Activated naive CD4-positive, alpha-beta T cell treated with anti-CD3 and anti-CD28 coated beads, Interleukin-2, amount 50 U/mL, for 72 hours (primary cell): ENCODE measurements at regions not wholly inside any gene's neighbourhood (a gene's known extent, or its start where the extent isn't known, plus 50 kb on each side); places are given as distances from the start of the nearest gene placed in this dataset.
"Not testable (repeated sequence)": the region's sequence is repeated elsewhere in the genome, so short reads cannot be mapped to it uniquely, and the experiment has no call there.

Experiments used
- ATAC-seq, 2 donors: fragments of 150-1000 bp; cut with Tn5 transposase; 2 replicates each; pipeline ENCODE4 v1.10.0; 2021; ENCODE audit warnings: mild to moderate bottlenecking in 2 of 2, moderate library complexity in 2 of 2
- DNase-seq, 2 donors: peaks; one replicate each; pipeline ENCODE4 v3.0.0; 2021 to 2022; ENCODE audit warnings: low spot score in 2 of 2
- H3K27ac Mint-ChIP-seq, 2 donors: one replicate each; pipeline ENCODE4 v1.8.0; 2022; ENCODE audit warnings: mild to moderate bottlenecking in 2 of 2, mixed read lengths in 2 of 2
- H3K36me3 Mint-ChIP-seq, 2 donors: one replicate each; pipeline ENCODE4 v1.8.0; 2022; ENCODE audit warnings: mixed read lengths in 2 of 2
- H3K9me3 Mint-ChIP-seq, 2 donors: one replicate each; pipeline ENCODE4 v1.8.0; 2022; ENCODE audit warnings: mixed read lengths in 2 of 2

- Mint-ChIP-seq H3K36me3 (no peaks in the 10 kb centered on the region), H3K27ac (no peak overlapping the region), H3K9me3 (no peaks in the 10 kb centered on the region)
- ATAC-seq (no peak), DNase-seq (no peak)
Observed at GRCh38 chr12:91276509-91276908, 93.9 kb upstream of the DCN start.

DNA sequence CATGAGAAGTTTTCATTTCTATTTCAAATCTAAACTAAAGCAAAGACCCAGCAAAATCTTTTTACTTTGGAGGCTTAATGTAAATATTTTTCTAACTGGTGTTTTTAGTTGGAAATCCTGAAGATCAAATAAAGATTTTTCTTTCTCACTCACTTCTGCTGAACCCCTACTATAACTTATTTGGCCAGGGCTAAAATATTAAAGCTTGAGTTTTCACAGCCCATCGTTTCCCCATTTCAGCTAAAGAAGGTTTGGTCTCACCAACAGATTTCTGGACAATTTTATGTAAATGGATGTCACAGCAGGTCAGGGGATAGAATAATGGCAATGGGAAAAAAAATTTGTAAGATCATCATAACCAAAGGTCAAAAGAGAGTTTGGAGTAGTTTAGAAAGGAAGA, 92.7 kb upstream of the DCN start:
- no peaks in the 10 kb centered on the region for H3K36me3 Mint-ChIP-seq
- no peak for DNase-seq
- no peaks in the 10 kb centered on the region for H3K9me3 Mint-ChIP-seq
- ATAC-seq: no peak
- no peak overlapping the region for H3K27ac Mint-ChIP-seq

- Mint-ChIP-seq H3K36me3 (no peaks in the 10 kb centered on the region), H3K27ac (no peak overlapping the region), H3K9me3 (no peaks in the 10 kb centered on the region)
- ATAC-seq (no peak), DNase-seq (no peak)
Observed at GRCh38 chr12:91274916-91275315, 92.3 kb upstream of the DCN start.

- DNase-seq (no peak), ATAC-seq (no peak)
- no peaks in the 10 kb centered on the region for H3K9me3 Mint-ChIP-seq
- H3K36me3 Mint-ChIP-seq: no peaks in the 10 kb centered on the region
- no peak overlapping the region for H3K27ac Mint-ChIP-seq
Observed at GRCh38 chr12:91273560-91273959, 90.9 kb upstream of the DCN start.

DNA sequence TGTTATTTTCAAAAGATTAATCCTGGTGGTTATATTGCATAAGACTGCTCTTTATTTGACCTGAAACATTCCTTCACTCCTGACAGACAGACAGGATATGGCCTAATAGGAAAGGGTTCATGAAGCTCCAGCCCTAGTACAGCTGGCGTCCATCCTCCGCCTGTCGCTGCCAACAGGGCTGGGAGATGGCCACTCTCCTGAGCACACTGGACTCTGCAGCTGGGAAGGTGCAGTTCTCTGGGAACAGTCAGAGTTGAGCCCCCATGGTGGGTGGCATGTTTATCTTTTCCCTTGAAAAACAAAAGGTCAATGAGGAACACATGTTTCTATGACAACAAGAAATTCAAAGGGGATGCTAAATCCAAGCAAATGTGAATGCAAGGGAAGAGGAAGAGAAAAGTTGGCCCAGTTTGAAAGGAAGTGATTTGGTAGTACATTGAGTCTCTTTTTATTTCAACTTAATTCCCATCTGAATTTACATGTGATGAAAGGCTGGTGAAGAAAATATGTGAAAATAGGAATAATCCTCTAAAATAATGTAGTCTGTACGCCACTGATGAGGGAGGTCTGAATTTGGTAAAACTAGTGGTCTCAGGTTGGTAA, 89.9 kb upstream of the DCN start:
- H3K27ac Mint-ChIP-seq: peak overlapping the region in 1 of 2 donors; percentile 10
- no peak for ATAC-seq
- DNase-seq: no peak
- no peaks in the 10 kb centered on the region for H3K9me3 Mint-ChIP-seq
- H3K36me3 Mint-ChIP-seq: no peaks in the 10 kb centered on the region

DNA sequence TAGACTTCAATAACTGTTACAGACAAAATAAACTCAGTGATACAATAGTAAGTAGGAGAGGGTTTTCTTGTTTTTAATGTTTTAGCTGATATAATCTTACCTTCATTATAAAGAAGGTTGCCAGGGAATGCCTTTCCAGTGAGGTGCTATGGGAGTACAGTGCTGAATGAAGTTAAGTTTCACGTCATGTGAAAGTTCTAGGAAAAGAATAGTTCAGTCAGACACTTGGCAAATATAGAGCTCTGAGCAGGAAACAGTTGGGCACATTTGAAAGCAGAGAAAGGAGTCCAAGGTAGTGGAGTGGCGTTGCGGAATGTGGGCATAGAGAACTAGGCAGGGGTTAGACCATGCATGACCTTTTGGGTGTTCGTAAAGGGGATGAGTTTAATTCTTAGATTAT, 88.6 kb upstream of the DCN start:
- Mint-ChIP-seq H3K27ac (no peak overlapping the region), H3K36me3 (no peaks in the 10 kb centered on the region), H3K9me3 (no peaks in the 10 kb centered on the region)
- DNase-seq (no peak), ATAC-seq (no peak)

- ATAC-seq (no peak), DNase-seq (no peak)
- Mint-ChIP-seq H3K36me3 (no peaks in the 10 kb centered on the region), H3K27ac (no peak overlapping the region), H3K9me3 (no peaks in the 10 kb centered on the region)
Observed at GRCh38 chr12:91267039-91267438, 84.4 kb upstream of the DCN start.

DNA sequence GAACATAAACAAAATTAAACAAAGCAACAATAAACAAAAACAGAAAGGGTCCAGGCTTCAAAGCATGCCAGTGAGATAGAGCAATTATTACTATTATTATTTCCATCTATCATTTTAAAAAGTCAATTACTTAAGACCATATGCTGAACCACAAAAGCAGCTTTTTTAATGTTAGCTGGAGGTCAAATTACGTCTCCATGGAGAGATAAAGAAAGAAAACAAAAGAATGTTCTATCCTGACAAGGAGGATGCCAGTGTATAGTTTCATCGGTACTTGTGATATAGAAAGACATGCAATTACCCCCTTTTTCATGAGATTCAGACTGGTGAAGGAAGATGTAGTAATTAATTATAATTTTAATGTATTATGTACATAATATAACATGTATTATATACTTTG, 81.6 kb upstream of the DCN start:
- no peak for DNase-seq
- Mint-ChIP-seq H3K36me3 (no peaks in the 10 kb centered on the region), H3K9me3 (no peaks in the 10 kb centered on the region), H3K27ac (no peak overlapping the region)
- ATAC-seq: no peak

- ATAC-seq: no peak
- DNase-seq: no peak
- no peak overlapping the region for H3K27ac Mint-ChIP-seq
- no peaks in the 10 kb centered on the region for H3K9me3 Mint-ChIP-seq
- no peaks in the 10 kb centered on the region for H3K36me3 Mint-ChIP-seq
Observed at GRCh38 chr12:91261820-91262676, 79.4 kb upstream of the DCN start.

GRCh38 chr12:91256411-91256810, 73.8 kb upstream of the DCN start:
- no peak for DNase-seq
- Mint-ChIP-seq H3K27ac (no peak overlapping the region), H3K36me3 (no peaks in the 10 kb centered on the region), H3K9me3 (no peaks in the 10 kb centered on the region)
- no peak for ATAC-seq

DNA sequence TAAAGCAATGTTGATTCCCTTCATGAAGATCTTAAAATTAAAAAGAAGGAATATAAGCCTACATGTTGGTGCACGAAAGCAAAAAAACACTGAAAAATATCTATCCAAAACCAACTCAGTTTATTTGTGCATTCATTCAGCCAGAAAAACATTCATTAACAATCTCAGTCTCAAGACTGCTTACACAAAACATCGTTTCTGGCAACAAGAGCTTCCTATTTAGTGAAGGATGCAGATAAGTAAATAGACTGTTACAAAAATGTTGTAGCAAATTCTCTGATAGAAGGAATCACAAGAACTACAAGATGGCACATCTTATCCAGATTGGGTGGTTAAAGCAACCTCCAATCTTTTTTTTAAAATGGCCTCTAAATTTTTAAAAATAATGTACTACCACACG, 69.7 kb upstream of the DCN start:
- ATAC-seq: no peak
- Mint-ChIP-seq H3K27ac (no peak overlapping the region), H3K36me3 (no peaks in the 10 kb centered on the region), H3K9me3 (no peaks in the 10 kb centered on the region)
- no peak for DNase-seq

GRCh38 chr12:91250273-91250665, 67.7 kb upstream of the DCN start:
- Mint-ChIP-seq H3K9me3 (no peaks in the 10 kb centered on the region), H3K36me3 (no peaks in the 10 kb centered on the region), H3K27ac (no peak overlapping the region)
- no peak for ATAC-seq
- DNase-seq: no peak

DNA sequence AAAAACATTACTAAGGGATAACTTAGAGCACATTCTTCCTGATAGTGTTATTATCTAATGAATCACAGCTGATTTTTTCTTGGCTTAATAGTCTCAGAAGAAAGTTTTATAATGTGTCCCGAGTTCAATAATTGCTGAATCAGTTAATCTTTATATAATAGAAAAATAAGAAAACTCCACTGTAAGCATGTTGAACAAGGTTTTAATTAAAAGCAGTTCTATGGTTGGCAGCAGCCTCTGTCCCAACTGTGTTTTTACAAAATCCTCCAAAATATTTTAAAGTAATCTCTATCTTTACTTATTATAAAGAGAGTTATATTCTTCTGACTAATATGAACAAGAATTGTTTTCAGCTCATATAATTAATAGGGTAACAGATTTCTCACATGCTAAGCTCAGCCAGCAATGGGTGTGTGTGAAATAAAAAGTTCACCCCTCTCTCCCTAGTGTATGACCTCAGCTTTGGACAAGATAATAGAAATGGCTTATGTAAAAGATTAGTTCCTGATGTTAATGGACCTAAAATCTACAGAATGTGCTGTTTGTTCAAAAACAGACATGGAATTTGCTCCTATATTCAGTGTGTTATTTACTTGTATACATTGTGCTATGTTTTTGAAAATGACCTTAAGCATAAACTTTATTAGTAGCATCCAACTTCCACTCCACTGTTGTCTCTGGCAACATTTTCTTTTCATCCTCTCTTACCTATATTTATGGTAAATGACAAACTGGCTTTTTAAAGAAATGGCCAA, 67.1 kb upstream of the DCN start:
- ATAC-seq (no peak), DNase-seq (no peak)
- Mint-ChIP-seq H3K36me3 (no peaks in the 10 kb centered on the region), H3K27ac (no peak overlapping the region), H3K9me3 (no peaks in the 10 kb centered on the region)

DNA sequence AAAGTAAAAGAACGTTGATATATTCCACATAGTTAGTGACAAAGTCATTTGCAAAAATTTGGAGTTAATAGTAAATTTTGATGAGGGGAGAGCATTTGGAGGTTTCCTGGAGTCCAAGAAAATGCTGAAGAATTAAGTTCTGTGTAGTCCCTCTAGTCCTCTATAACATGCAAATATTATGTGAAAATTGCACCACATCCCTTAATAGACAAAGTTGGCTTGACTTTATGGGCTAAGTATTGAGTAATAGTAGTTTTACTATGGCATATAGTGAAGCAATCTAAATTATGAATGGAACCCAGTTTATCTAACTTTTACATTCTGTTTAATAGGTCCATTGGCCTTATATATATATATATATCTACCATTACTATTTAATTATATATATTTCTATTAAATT, 66.4 kb upstream of the DCN start:
- no peak overlapping the region for H3K27ac Mint-ChIP-seq
- ATAC-seq: no peak
- peaks cover 0 to under 1% of the 10 kb centered on the region in 2 donors for H3K36me3 Mint-ChIP-seq
- DNase-seq: no peak
- peaks cover 0 to 1% of the 10 kb centered on the region in 2 donors for H3K9me3 Mint-ChIP-seq

DNA sequence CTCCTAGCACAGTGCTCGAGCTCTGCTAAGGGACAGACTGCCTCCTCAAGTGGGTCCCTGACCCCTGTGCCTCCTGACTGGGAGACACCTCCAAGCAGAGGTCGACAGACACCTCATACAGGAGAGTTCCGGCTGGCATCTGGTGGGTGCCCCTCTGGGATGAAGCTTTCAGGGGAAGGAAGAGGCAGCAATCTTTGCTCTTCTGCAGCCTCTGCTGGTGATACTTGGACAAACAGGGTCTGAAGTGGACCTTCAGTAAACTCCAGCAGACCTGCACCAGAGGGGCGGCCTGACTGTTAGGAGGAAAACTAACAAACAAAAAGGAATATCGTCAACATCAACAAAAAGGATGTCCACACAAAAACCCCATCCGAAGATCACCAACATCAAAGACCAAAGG, 60.6 kb upstream of the DCN start:
- H3K36me3 Mint-ChIP-seq, ATAC-seq, H3K9me3 Mint-ChIP-seq, DNase-seq, H3K27ac Mint-ChIP-seq: not testable (repeated sequence)

GRCh38 chr12:91241756-91242155, 59.1 kb upstream of the DCN start:
- no peak for DNase-seq
- ATAC-seq: no peak
- Mint-ChIP-seq H3K9me3 (peaks cover 4 to 6% of the 10 kb centered on the region in 2 donors), H3K36me3 (peaks cover 0 to 4% of the 10 kb centered on the region in 2 donors), H3K27ac (no peak overlapping the region)

DNA sequence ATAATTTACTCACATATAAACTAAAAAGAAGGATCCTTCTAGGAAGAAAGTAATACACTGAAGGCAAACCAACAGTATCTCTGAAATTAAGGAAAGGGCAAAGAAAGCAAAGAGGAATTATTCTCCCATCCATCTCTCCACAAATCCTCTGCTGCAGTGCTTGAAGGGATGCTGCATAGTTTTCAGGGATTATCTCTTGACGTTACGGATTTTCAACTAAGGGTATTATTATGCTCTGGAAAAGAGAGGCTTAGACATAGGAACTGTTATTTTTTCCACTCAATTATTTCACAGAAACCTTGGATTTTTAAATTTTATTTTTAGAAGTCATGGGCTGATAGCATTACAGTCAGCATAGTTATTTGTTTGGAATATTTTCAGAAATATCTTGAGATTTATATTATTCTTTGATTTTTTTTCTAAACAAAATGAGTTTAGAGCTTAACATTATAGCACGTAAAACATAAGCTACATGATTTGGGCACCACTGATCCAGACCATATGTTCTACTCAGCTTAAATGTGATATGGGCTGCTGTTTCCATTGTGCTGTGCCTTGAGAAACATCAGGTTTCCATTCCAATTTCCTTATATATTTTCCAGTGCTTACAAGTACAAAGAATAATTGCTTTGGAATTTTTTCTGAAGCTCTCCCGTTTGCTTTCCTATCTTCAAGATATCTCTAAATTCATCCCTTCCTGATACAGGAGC, 57.9 kb upstream of the DCN start:
- no peak for ATAC-seq
- Mint-ChIP-seq H3K9me3 (peaks cover 4 to 6% of the 10 kb centered on the region in 2 donors), H3K36me3 (peaks cover 0 to 4% of the 10 kb centered on the region in 2 donors), H3K27ac (no peak overlapping the region)
- DNase-seq: no peak
